ENCODE measurements at regions not wholly inside any gene's neighbourhood (a gene's known extent, or its start where the extent isn't known, plus 50 kb on each side); places are given as distances from the start of the nearest gene placed in this dataset.

DNA sequence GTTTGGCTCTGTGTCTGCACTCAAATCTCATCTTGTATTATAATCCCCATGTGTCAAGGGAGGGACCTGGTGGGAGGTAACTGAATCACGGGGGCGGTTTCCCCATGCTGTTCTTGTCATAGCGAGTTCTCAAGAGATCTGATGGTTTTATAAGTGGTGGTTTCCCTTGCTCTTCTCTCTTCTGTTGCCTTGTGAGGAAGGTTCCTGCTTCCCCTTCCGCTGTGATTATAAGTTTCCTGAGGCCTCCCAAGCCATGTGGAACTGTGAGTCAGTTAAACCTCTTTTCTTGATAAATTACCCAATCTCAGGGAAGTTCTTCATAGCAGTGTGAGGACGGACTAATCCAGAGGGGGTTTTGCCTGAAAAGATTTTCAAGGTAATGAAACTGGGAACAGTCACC is 245.4 kb downstream of the GALR1 start:
- TF ChIP-seq POLR2A (IDR thresholded peaks at IDR 0.05) (no peak), POLR2AphosphoS5 (IDR thresholded peaks at IDR 0.05; ENCODE audit: insufficient read depth in 1 of 2, low read depth in 1 of 2) (no peak)
- TF ChIP-seq, protein P1, sequence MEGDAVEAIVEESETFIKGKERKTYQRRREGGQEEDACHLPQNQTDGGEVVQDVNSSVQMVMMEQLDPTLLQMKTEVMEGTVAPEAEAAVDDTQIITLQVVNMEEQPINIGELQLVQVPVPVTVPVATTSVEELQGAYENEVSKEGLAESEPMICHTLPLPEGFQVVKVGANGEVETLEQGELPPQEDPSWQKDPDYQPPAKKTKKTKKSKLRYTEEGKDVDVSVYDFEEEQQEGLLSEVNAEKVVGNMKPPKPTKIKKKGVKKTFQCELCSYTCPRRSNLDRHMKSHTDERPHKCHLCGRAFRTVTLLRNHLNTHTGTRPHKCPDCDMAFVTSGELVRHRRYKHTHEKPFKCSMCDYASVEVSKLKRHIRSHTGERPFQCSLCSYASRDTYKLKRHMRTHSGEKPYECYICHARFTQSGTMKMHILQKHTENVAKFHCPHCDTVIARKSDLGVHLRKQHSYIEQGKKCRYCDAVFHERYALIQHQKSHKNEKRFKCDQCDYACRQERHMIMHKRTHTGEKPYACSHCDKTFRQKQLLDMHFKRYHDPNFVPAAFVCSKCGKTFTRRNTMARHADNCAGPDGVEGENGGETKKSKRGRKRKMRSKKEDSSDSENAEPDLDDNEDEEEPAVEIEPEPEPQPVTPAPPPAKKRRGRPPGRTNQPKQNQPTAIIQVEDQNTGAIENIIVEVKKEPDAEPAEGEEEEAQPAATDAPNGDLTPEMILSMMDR (IDR thresholded peaks at IDR 0.05): no peak

Data from vagina (tissue), 2 donors.